Uterus (tissue), 2 donors: ENCODE measurements at regions not wholly inside any gene's neighbourhood (a gene's known extent, or its start where the extent isn't known, plus 50 kb on each side); places are given as distances from the start of the nearest gene placed in this dataset.

Source experiments
- POLR2A ChIP-seq, 2 donors: fragments of 450-650 bp; IDR thresholded peaks; one replicate each; pipeline ENCODE4 v1.6.1; 2016; ENCODE audit warnings: antibody characterized with exemption in 2 of 2, mild to moderate bottlenecking in 1 of 2, moderate library complexity in 1 of 2
- TF ChIP-seq, protein P1 (sequence below), 4 experiments: fragments of 200-600 bp in 2 of 4; fragments of 450-650 bp in 2 of 4; sonication (generic) in 2 of 4; IDR thresholded peaks; one replicate each; pipeline ENCODE4 v1.5.1; 2016 to 2019; ENCODE audit warnings: antibody characterized with exemption in 4 of 4, mild to moderate bottlenecking in 2 of 4, moderate library complexity in 1 of 4

DNA sequence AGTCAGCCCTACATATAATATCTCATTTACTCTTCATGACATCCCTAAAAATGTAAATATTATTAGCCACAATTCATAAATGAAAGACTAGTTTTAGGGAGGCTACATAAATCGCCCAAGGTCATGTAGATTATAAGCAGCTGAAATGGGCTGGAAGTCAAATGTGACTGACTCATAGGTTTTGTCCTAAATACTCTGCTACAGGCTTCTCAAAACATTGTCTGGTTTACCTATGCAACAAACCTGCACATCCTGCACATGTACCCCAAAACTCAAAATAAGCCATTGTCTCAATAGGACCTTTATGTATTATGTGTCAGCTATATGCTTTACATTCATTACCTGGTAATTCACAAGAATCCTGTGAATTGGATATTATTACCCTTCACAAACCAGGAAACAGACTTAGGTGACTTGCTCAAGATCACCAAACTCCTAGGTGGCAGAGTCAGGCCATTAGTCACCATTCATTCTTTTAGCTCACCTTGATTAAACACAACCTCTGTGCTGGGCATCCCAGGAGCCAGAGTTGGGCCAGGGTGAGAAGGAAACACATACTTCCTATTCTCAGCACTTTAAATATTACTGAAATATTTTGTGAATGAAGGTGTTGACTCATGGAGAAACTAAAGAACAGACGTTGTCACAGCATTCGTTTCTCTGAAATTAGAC lies 69.4 kb upstream of the CPO start:
- TF ChIP-seq, protein P1, sequence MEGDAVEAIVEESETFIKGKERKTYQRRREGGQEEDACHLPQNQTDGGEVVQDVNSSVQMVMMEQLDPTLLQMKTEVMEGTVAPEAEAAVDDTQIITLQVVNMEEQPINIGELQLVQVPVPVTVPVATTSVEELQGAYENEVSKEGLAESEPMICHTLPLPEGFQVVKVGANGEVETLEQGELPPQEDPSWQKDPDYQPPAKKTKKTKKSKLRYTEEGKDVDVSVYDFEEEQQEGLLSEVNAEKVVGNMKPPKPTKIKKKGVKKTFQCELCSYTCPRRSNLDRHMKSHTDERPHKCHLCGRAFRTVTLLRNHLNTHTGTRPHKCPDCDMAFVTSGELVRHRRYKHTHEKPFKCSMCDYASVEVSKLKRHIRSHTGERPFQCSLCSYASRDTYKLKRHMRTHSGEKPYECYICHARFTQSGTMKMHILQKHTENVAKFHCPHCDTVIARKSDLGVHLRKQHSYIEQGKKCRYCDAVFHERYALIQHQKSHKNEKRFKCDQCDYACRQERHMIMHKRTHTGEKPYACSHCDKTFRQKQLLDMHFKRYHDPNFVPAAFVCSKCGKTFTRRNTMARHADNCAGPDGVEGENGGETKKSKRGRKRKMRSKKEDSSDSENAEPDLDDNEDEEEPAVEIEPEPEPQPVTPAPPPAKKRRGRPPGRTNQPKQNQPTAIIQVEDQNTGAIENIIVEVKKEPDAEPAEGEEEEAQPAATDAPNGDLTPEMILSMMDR (IDR thresholded peaks at IDR 0.05) = no peak
- TF ChIP-seq POLR2A (IDR thresholded peaks at IDR 0.05) = no peak
